WI38 (cell line): ENCODE measurements at regions not wholly inside any gene's neighbourhood (a gene's known extent, or its start where the extent isn't known, plus 50 kb on each side); places are given as distances from the start of the nearest gene placed in this dataset.

Experiments used
- H3K4me3 ChIP-seq: 2 replicates; pipeline ENCODE4 v1.5.1; 2011; ENCODE audit warnings: low read depth, mild to moderate bottlenecking, control low read depth, low read length
- TF ChIP-seq, protein P1 (sequence below): IDR thresholded peaks from 2 replicates; pipeline ENCODE4 v1.5.1; 2012; ENCODE audit warnings: low read depth, mild to moderate bottlenecking, control low read depth, low read length

DNA sequence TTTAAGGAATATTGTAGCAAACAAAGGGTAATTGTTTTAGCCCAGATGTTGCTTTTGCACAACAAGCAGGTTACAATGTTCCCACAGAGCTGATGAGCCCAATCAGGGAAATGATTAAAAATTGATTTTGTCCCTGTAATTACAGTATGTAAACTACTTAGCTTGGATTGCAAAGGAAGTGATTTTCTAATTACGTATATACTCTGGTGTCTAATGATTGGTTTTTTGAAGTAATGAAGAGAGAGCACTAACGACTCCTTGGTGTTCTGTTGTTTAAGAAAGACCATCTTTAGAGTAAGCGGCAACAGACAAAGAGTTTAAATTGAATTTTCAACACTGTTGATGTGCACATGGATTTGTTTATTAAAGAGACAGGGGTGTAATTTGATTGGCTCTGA is 95.3 kb upstream of the ZNF536 start:
- TF ChIP-seq, protein P1, sequence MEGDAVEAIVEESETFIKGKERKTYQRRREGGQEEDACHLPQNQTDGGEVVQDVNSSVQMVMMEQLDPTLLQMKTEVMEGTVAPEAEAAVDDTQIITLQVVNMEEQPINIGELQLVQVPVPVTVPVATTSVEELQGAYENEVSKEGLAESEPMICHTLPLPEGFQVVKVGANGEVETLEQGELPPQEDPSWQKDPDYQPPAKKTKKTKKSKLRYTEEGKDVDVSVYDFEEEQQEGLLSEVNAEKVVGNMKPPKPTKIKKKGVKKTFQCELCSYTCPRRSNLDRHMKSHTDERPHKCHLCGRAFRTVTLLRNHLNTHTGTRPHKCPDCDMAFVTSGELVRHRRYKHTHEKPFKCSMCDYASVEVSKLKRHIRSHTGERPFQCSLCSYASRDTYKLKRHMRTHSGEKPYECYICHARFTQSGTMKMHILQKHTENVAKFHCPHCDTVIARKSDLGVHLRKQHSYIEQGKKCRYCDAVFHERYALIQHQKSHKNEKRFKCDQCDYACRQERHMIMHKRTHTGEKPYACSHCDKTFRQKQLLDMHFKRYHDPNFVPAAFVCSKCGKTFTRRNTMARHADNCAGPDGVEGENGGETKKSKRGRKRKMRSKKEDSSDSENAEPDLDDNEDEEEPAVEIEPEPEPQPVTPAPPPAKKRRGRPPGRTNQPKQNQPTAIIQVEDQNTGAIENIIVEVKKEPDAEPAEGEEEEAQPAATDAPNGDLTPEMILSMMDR: no peak
- H3K4me3 ChIP-seq: no peak overlapping the region

DNA sequence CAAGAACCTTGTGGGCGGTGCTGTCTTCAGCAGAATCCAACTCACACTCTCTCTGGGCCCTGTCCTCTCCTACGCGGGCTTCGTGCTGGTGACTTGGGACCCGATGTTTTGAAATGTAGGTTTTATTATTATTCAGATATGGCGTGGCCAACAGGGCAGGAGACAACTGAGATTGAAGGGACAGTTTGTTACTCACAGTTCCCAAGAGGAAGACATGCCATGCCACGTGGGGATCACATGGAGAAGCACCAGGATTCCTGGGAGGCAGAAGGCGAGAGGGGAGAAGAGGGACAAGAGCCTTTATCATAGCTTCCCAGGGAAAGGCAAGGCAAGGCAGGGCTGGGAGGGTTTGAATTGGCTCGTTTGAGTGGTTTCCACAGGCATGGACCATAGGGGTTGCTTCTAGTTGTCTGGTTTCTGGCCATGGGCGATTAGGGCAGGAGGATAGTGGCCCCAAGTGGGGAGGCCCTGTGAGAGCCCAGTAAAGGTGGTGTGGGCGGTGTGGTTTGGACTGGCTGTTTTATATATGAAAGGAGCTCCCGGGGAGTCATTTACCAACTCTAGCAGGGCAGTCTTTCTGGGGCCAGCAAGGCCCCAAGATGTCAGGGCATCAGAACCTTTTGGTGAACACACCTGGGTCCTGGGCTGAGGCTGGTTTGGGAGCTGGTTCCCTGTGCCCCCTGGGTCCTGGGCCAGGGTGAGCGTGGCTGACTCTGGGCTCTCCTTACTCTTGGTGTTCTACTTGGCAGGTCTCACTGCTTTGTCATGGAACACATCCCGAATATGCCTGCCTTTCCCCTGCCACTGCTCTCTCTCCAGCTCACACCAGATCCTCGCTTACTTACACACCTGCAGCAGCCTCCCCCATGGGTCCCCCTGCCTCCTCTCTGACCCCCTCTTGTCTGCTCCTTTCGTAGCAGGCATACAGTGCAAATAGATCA is 94.0 kb upstream of the ZNF536 start:
- H3K4me3 ChIP-seq: no peak overlapping the region
- TF ChIP-seq, protein P1: no peak

DNA sequence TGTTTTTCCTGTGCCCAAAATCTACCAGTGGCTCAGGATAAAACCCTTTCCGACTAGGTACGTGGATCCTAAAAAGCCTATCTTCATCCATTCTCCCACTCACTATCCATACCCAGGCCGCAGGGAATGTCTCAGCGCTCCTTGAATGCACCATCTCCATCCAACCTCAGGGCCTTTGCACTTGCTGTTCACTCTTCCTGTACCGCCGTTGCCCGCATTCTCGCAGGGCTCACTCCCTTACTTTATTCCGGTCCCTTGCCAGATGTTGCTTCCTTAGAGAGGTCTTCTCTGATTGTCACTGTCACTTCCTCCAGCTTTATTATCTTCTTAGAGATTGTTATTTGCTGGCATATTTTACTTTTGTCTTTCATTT is 93.3 kb upstream of the ZNF536 start:
- H3K4me3 ChIP-seq: no peak overlapping the region
- TF ChIP-seq, protein P1: no peak

DNA sequence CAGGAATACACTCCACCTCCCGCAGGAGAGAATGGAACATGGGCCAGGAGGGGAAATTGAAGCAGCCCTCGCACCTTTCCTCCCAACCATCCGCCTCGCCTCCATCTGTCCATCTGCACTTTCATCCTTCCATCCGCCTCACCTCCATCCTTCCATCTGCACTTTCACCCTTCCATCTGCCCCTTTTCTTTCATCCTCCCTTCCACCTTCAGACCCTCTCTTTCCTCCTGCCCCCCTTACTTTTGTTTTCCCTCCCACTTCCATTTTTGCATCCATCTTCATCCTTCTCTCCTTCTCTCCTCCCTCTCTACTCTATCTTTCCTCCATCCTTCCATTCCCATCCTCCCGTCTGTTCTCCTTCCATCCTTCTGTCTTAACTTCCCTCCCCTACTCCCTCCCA is 92.2 kb upstream of the ZNF536 start:
- no peak overlapping the region for H3K4me3 ChIP-seq
- TF ChIP-seq, protein P1: no peak

DNA sequence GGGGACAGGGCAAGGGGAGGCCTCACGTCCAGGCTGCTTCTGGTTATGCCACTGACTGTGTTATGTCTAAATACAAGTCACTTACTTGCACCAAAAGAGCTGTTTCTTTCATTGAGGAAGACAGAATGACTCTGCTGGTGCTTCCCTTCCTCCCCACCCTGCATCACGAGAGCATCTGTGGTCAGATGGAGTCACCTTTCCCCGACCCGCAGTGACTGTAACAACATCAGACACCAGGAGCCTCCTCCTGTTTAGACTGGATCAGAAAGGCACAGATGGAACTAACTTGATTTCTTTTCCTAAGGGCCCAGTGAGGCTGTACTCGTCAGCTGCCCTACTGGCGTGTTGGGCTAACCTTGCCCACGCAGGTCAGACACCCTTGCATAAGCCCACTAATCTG is 90.3 kb upstream of the ZNF536 start:
- H3K4me3 ChIP-seq: no peak overlapping the region
- TF ChIP-seq, protein P1: no peak

DNA sequence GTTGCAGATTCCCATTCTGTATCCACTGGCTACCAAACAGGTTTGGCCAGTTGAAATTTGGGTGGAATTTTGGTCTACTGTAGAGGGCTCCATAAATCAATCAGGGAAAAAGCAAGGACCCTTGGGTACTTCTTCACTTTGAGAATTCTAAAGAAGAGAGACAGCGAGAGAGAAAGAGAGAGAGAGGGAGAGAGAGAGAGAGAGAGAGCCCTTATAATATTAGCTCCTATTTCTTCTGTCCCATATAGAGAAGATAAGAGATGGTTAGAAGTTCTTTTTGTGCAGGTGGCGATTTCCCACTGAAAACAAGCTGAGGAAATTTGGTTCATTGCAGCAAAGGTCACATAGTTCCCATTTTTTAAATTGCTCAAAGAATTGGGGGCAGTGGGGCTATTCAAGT is 88.6 kb upstream of the ZNF536 start:
- H3K4me3 ChIP-seq: no peak overlapping the region
- TF ChIP-seq, protein P1: no peak

DNA sequence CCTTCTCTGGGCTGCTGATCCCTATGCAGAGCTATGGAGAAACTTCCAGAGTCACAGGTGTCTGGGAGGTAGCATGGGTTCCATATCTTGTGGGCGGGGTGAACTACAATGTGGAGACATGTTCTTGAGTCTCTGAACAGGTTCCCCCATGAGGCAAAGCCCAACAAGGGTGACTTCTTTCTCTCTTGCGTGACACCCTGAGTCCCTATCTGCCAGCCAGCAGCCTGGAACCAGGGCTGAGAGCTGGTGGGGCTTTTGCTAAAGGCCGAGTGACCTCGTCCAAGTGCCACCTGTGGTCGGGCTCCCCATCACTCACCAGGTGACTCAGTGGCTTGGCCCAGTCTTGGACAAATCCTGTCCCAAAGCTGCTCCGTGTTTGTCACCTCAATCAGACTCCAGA is 88.0 kb upstream of the ZNF536 start:
- TF ChIP-seq, protein P1: no peak
- H3K4me3 ChIP-seq: no peak overlapping the region
